ENCODE measurements at regions not wholly inside any gene's neighbourhood (a gene's known extent, or its start where the extent isn't known, plus 50 kb on each side); places are given as distances from the start of the nearest gene placed in this dataset.
"Not testable (repeated sequence)": the region's sequence is repeated elsewhere in the genome, so short reads cannot be mapped to it uniquely, and the experiment has no call there.

- in situ Hi-C loops (cut with HindIII; ENCODE audit: low sequenced_read_pairs): no loop called here
- H3K4me3 ChIP-seq (ENCODE audit: low read depth, low read length): no peak overlapping the region
- no peak for DNase-seq (ENCODE audit: low read depth)
- TF ChIP-seq, protein P1, sequence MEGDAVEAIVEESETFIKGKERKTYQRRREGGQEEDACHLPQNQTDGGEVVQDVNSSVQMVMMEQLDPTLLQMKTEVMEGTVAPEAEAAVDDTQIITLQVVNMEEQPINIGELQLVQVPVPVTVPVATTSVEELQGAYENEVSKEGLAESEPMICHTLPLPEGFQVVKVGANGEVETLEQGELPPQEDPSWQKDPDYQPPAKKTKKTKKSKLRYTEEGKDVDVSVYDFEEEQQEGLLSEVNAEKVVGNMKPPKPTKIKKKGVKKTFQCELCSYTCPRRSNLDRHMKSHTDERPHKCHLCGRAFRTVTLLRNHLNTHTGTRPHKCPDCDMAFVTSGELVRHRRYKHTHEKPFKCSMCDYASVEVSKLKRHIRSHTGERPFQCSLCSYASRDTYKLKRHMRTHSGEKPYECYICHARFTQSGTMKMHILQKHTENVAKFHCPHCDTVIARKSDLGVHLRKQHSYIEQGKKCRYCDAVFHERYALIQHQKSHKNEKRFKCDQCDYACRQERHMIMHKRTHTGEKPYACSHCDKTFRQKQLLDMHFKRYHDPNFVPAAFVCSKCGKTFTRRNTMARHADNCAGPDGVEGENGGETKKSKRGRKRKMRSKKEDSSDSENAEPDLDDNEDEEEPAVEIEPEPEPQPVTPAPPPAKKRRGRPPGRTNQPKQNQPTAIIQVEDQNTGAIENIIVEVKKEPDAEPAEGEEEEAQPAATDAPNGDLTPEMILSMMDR (IDR thresholded peaks at IDR 0.05; ENCODE audit: low read depth, low read length, missing control alignments): no peak
Measured at GRCh38 chr14:86772075-86772474, 1220.9 kb downstream of the GALC start.

DNA sequence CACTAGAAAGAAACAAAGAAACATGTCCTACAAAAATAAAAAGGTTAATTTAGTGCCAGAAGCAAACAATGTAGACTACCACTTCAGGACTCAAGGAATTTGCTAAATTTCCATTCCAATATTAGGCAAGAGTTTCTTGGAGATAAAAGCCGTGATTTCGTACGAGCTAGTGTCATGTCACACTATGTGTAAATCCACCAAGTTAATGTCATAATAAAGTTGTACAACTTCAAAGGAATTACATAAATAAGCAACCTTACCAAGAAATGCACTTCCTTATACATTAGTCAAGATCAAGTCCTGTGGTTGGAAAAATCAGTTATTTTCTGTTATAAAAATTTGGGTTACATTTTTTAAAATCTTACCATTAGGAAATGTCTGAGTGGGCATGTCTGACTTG lies 1222.8 kb downstream of the GALC start:
- no peak overlapping the region for H3K4me3 ChIP-seq (ENCODE audit: low read depth, low read length)
- no peak for DNase-seq (ENCODE audit: low read depth)
- TF ChIP-seq, protein P1 (IDR thresholded peaks at IDR 0.05; ENCODE audit: low read depth, low read length, missing control alignments): no peak
- in situ Hi-C loops (cut with HindIII; ENCODE audit: low sequenced_read_pairs): no loop called here

GRCh38 chr14:86766469-86766868 lies 1226.5 kb downstream of the GALC start:
- H3K4me3 ChIP-seq (ENCODE audit: low read depth, low read length): no peak overlapping the region
- in situ Hi-C loops (cut with HindIII; ENCODE audit: low sequenced_read_pairs): no loop called here

DNA sequence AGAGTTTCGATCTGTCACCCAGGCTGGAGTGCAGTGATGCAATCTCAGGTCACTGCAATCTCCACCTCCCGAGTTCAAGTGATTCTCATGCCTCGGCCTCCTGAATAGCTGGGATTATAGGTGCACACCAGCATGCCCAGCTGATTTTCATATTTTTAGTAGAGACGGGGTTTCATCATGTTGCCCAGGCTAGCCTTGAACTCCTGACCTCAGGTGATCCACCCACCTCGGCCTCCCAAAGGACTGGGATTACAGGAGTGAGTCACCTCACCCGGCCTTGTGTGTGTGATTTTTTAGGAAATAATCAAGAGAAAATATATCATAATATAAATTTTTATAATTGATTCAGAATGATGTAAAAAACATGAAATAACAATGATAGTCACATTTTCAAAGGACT lies 1231.4 kb downstream of the GALC start:
- TF ChIP-seq, protein P1 (IDR thresholded peaks at IDR 0.05; ENCODE audit: low read depth, low read length, missing control alignments): no peak
- in situ Hi-C loops (cut with HindIII; ENCODE audit: low sequenced_read_pairs): no loop called here
- DNase-seq (ENCODE audit: low read depth): no peak
- H3K4me3 ChIP-seq (ENCODE audit: low read depth, low read length): no peak overlapping the region

More at GRCh38 chr14:86766469-86766868, 1226.5 kb downstream of the GALC start:
- TF ChIP-seq, protein P1 (IDR thresholded peaks at IDR 0.05; ENCODE audit: low read depth, low read length, missing control alignments): no peak
- DNase-seq (ENCODE audit: low read depth): no peak

- DNase-seq (ENCODE audit: low read depth): no peak
- in situ Hi-C loops (cut with HindIII; ENCODE audit: low sequenced_read_pairs): no loop called here
- no peak overlapping the region for H3K4me3 ChIP-seq (ENCODE audit: low read depth, low read length)
- TF ChIP-seq, protein P1 (IDR thresholded peaks at IDR 0.05; ENCODE audit: low read depth, low read length, missing control alignments): no peak
Measured at GRCh38 chr14:86756521-86757190, 1226.7 kb downstream of the FLRT2 start.

GRCh38 chr14:86750488-86750887 lies 1220.5 kb downstream of the FLRT2 start:
- in situ Hi-C loops (cut with HindIII; ENCODE audit: low sequenced_read_pairs); H3K4me3 ChIP-seq (ENCODE audit: low read depth, low read length); DNase-seq (ENCODE audit: low read depth): not testable (repeated sequence)

DNA sequence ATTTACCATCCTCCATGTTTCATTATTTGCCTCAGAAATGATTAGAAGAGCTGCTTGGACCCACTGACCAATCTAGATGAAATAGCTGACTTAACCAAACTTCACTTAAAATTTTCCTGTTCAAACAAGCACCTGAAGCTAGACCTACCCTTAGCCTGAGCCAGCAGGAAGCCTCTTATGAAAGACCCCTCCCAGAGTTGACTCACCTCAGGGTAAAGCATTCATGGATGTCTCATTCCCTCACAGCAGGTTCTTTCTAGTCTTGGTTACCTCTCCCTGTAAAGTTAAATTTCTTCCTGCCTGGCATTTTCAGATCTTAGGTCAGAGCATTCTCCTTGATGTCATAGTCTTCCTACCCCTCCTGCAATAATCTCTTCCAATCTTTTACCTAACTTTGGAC lies 1209.8 kb downstream of the FLRT2 start:
- in situ Hi-C loops (cut with HindIII; ENCODE audit: low sequenced_read_pairs): no loop called here
- DNase-seq (ENCODE audit: low read depth): no peak
- no peak overlapping the region for H3K4me3 ChIP-seq (ENCODE audit: low read depth, low read length)

DNA sequence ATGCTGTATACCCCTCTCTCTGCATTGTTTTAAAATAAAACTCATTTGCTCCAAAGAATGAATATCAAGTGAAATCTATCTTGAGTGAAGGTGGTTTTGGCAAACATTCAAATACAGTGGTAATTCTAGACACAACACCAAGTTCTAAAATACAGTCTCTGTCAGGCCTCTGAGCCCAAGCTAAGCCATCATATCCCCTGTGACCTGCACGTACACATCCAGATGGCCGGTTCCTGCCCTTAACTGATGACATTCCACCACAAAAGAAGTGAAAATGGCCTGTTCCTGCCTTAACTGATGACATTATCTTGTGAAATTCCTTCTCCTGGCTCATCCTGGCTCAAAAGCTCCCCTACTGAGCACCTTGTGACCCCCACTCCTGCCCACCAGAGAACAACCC lies 1201.5 kb downstream of the FLRT2 start:
- in situ Hi-C loops (cut with HindIII; ENCODE audit: low sequenced_read_pairs); H3K4me3 ChIP-seq (ENCODE audit: low read depth, low read length); DNase-seq (ENCODE audit: low read depth): not testable (repeated sequence)

More for the DNA sequence above, 1209.8 kb downstream of the FLRT2 start:
- TF ChIP-seq, protein P1 (IDR thresholded peaks at IDR 0.05; ENCODE audit: low read depth, low read length, missing control alignments): no peak

Data from astrocyte of the cerebellum (primary cell).